Esophagus muscularis mucosa (tissue), 4 donors: ENCODE measurements at regions not wholly inside any gene's neighbourhood (a gene's known extent, or its start where the extent isn't known, plus 50 kb on each side); places are given as distances from the start of the nearest gene placed in this dataset.

Experiments
- DNase-seq: peaks from one replicate; pipeline ENCODE4 v3.0.0-alpha.2; 2017; ENCODE audit errors: extremely low spot score
- H3K27ac ChIP-seq, 4 donors: fragments of 200-600 bp; sonication (generic); replicated peaks in 1 of 4; 1 replicate in 3 of 4; 2 replicates in 1 of 4; pipeline ENCODE4 v1.5.1; 2016 to 2019; ENCODE audit warnings: mild to moderate bottlenecking in 1 of 4
- H3K27me3 ChIP-seq, 4 donors: fragments of 200-600 bp; sonication (generic); one replicate each; pipeline versions ENCODE4 v1.5.1 to v1.6.0; 2016 to 2019
- H3K36me3 ChIP-seq, 4 donors: fragments of 200-600 bp; sonication (generic); one replicate each; pipeline ENCODE4 v1.5.1; 2016 to 2019
- H3K4me1 ChIP-seq, 4 donors: fragments of 200-600 bp; sonication (generic); one replicate each; pipeline ENCODE4 v1.5.1; 2016 to 2019
- H3K4me3 ChIP-seq, 4 donors: fragments of 200-600 bp; sonication (generic); 1 replicate in 2 of 4; 2 replicates in 2 of 4; pipeline ENCODE4 v1.5.1; 2016 to 2019; ENCODE audit warnings: mild to moderate bottlenecking in 4 of 4, moderate library complexity in 1 of 4
- H3K9me3 ChIP-seq, 4 donors: fragments of 200-600 bp; sonication (generic); 1 replicate in 3 of 4; 2 replicates in 1 of 4; pipeline ENCODE4 v1.5.1; 2016 to 2019
- CTCF ChIP-seq, 3 experiments: fragments of 200-600 bp in 2 of 3; fragments of 450-650 bp in 1 of 3; sonication (generic) in 2 of 3; IDR thresholded peaks; one replicate each; pipeline ENCODE4 v1.5.1; 2017 to 2019; ENCODE audit warnings: antibody characterized with exemption in 3 of 3, mild to moderate bottlenecking in 2 of 3, moderate library complexity in 1 of 3
- EP300 ChIP-seq: sonication (generic); formaldehyde crosslinking; IDR thresholded peaks from one replicate; pipeline ENCODE4 v1.6.1; 2017; ENCODE audit warnings: antibody characterized with exemption
- POLR2A ChIP-seq: fragments of 450-650 bp; IDR thresholded peaks from one replicate; pipeline ENCODE4 v1.6.1; 2017; ENCODE audit warnings: antibody characterized with exemption, moderate library complexity, mild to moderate bottlenecking, low read depth
- POLR2AphosphoS5 ChIP-seq, 2 donors: sonication (generic); formaldehyde crosslinking; IDR thresholded peaks; one replicate each; pipeline ENCODE4 v1.6.1; 2017; ENCODE audit warnings: antibody characterized with exemption in 2 of 2
- WGBS: methylation state at CpG from one replicate; pipeline ENCODE4 v1.1.5; 2018; 5-methylcytosine and 5-hydroxymethylcytosine counted together
- intact Hi-C: fragments of 100-400 bp; cut with DNase I; formaldehyde crosslinking; loops from one replicate; pipeline ENCODE4 v1.15.1; 2023

DNA sequence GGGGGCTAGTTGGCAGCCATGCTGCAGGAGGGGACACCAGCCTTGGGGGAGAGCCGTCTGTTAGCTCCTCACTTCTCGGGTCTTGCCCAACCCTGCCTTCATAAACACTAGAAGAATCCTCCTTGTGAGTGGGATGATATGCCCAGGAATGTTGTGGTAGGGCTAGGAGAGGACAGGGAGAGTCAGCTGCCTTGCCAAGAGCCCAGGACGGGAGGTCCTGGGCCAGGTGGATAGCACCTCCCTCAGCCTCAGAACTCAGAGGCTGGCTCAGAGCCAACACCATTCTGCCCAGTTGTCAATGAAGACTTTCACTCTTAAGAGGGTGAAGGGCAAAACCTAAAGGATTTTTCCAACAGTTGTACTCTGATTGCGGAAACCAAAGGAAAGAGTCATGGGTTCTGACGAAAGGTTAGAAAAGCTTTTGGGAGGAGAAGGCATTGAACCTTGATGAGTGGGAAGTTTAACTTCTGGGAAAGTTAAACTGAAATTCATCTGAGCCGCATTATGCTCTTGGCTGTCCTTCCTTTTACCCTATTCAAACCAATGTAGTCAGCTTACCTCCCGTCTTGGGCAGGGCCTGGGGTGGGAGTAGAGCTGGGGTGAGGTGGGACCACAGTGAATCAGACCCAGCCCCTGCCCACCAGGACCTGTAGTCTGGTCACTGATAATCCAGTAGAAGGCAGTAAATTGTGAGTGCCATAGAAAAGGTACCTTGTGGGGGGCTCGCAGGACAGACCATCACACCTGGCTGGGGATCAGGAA is 81.9 kb downstream of the FAM43A start:
- Histone ChIP-seq H3K4me3 (no peak overlapping the region), H3K4me1 (peaks cover 13 to 26% (median 23%) of the 10 kb centered on the region in 4 donors), H3K27ac (no peak overlapping the region), H3K27me3 (no peaks in the 10 kb centered on the region), H3K36me3 (no peaks in the 10 kb centered on the region), H3K9me3 (no peaks in the 10 kb centered on the region)
- TF ChIP-seq POLR2AphosphoS5 (IDR thresholded peaks at IDR 0.05) (no peak), CTCF (IDR thresholded peaks at IDR 0.05) (no peak), EP300 (no peak)
- intact Hi-C loops: no loop called here
- 89% methylated on average over 8 of the region's 8 CpGs for WGBS
- DNase-seq: no peak

GRCh38 chr3:194768586-194768985 is 82.9 kb downstream of the FAM43A start:
- WGBS: 85% methylated on average over 10 of the region's 10 CpGs

DNA sequence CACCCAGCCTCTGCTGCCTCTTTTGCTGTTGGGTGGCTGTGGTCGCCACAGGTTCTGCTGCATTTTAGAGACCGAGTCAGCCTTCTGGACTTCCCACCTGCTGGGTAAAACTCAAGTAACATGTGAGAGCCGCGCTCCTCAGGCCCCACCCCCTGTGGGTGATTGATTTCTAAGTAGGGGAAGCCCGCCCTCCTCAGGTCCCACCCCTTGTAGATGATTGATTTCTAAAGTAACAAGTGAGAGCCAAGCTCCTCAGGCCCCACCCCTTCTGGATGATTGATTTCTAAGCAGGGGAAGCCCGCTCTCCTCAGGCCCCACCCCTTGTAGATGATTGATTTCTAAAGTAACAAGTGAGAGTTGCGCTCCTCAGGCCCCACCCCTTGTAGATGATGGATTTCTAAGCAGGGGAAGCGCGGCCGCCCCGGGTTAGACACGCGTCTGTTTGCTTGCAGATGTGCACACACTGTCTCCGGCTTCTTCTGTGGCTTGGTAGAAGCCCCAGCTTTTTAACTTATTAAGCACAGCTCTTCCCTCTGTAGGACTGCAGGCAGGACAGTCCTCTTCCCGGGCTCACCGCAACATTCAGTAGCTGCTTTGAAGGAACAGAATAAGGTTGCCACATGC is 83.4 kb downstream of the FAM43A start:
- Histone ChIP-seq H3K4me1 (peaks cover 25 to 41% (median 36%) of the 10 kb centered on the region in 4 donors), H3K27me3 (no peaks in the 10 kb centered on the region), H3K9me3 (no peaks in the 10 kb centered on the region), H3K27ac (peak overlapping the region; percentile 45 to 68 (median 48)), H3K36me3 (no peaks in the 10 kb centered on the region), H3K4me3 (peak overlapping the region; percentile 45 to 57 (median 47))
- TF ChIP-seq CTCF (IDR thresholded peaks at IDR 0.05): no peak
- no peak for TF ChIP-seq EP300
- peak in 1 of 2 donors; percentile 40 for TF ChIP-seq POLR2AphosphoS5 (IDR thresholded peaks at IDR 0.05)
- peak; percentile 99 for DNase-seq
- intact Hi-C loops: no loop called here
- WGBS: 4% methylated on average over 16 of the region's 16 CpGs

More at GRCh38 chr3:194768586-194768985, 82.9 kb downstream of the FAM43A start:
- TF ChIP-seq POLR2A (no peak), EP300 (no peak), CTCF (IDR thresholded peaks at IDR 0.05) (no peak), POLR2AphosphoS5 (IDR thresholded peaks at IDR 0.05) (no peak)
- H3K4me3 ChIP-seq: peak overlapping the region; percentile 45 to 57 (median 47)
- intact Hi-C loops: no loop called here
- no peaks in the 10 kb centered on the region for H3K27me3 ChIP-seq
- H3K9me3 ChIP-seq: no peaks in the 10 kb centered on the region
- H3K36me3 ChIP-seq: no peaks in the 10 kb centered on the region
- peaks cover 21 to 35% (median 32%) of the 10 kb centered on the region in 4 donors for H3K4me1 ChIP-seq
- peak overlapping the region; percentile 26 to 68 (median 46) for H3K27ac ChIP-seq
- DNase-seq: no peak

GRCh38 chr3:194772241-194773000 is 86.7 kb downstream of the FAM43A start:
- intact Hi-C loops: loop anchor here (5.0 to 10.0 kb wide), 2 partner anchors 85 to 482 kb away; partner anchors contain the start of gene FAM43A
- TF ChIP-seq CTCF (IDR thresholded peaks at IDR 0.05) (no peak), POLR2A (no peak), POLR2AphosphoS5 (IDR thresholded peaks at IDR 0.05) (no peak), EP300 (no peak)
- H3K4me1 ChIP-seq: peaks cover 25 to 44% (median 39%) of the 10 kb centered on the region in 4 donors
- no peak overlapping the region for H3K4me3 ChIP-seq
- H3K27ac ChIP-seq: peak overlapping the region in 3 of 4 donors; percentile 46 to 71 (median 51)
- WGBS: 80% methylated on average over 11 of the region's 13 CpGs
- DNase-seq: no peak
- no peaks in the 10 kb centered on the region for H3K27me3 ChIP-seq
- H3K36me3 ChIP-seq: no peaks in the 10 kb centered on the region
- H3K9me3 ChIP-seq: no peaks in the 10 kb centered on the region
